GM19025 (cell line): ENCODE measurements at regions not wholly inside any gene's neighbourhood (a gene's known extent, or its start where the extent isn't known, plus 50 kb on each side); places are given as distances from the start of the nearest gene placed in this dataset.

ENCODE experiments used
- ATAC-seq: cut with Tn5 transposase; IDR thresholded peaks from one replicate; pipeline ENCODE4 v1.9.1; 2021; ENCODE audit warnings: mild to moderate bottlenecking, low read depth, moderate library complexity; ENCODE audit not compliant: unreplicated experiment

GRCh38 chr13:73131247-73131646 lies 72.4 kb downstream of the KLF5 start:
- no peak for ATAC-seq

GRCh38 chr13:73129023-73129422 lies 70.2 kb downstream of the KLF5 start:
- no peak for ATAC-seq
